Uterus (tissue), 3 donors: ENCODE measurements at regions not wholly inside any gene's neighbourhood (a gene's known extent, or its start where the extent isn't known, plus 50 kb on each side); places are given as distances from the start of the nearest gene placed in this dataset.
A peak's percentile ranks its signal among the peaks of the same experiment; 100 is the strongest.

Experiments used
- DNase-seq, 2 donors: peaks; one replicate each; pipeline ENCODE4 v3.0.0-alpha.2; 2019 to 2020
- H3K27ac ChIP-seq, 2 donors: fragments of 200-600 bp; sonication (generic); 1 replicate in 1 of 2; 2 replicates in 1 of 2; pipeline ENCODE4 v1.5.1; 2016 to 2018
- H3K27me3 ChIP-seq, 2 donors: fragments of 200-600 bp; sonication (generic); one replicate each; pipeline ENCODE4 v1.5.1; 2018 to 2019; ENCODE audit warnings: control low read depth in 1 of 2
- H3K36me3 ChIP-seq, 2 donors: fragments of 200-600 bp; sonication (generic); one replicate each; pipeline ENCODE4 v1.5.1; 2019; ENCODE audit warnings: control low read depth in 1 of 2
- H3K4me1 ChIP-seq, 2 donors: fragments of 200-600 bp; sonication (generic); one replicate each; pipeline ENCODE4 v1.5.1; 2018 to 2019; ENCODE audit warnings: control low read depth in 1 of 2
- H3K4me3 ChIP-seq, 2 donors: fragments of 200-600 bp; sonication (generic); 1 replicate in 1 of 2; 2 replicates in 1 of 2; pipeline ENCODE4 v1.5.1; 2018 to 2019; ENCODE audit warnings: mild to moderate bottlenecking in 1 of 2
- H3K9me3 ChIP-seq, 2 donors: fragments of 200-600 bp; sonication (generic); one replicate each; pipeline ENCODE4 v1.5.1; 2019; ENCODE audit warnings: control low read depth in 1 of 2
- CTCF ChIP-seq, 4 experiments: fragments of 200-600 bp in 2 of 4; fragments of 450-650 bp in 2 of 4; sonication (generic) in 2 of 4; IDR thresholded peaks; one replicate each; pipeline ENCODE4 v1.5.1; 2016 to 2019; ENCODE audit warnings: antibody characterized with exemption in 4 of 4, mild to moderate bottlenecking in 2 of 4, moderate library complexity in 1 of 4
- POLR2A ChIP-seq, 2 donors: fragments of 450-650 bp; IDR thresholded peaks; one replicate each; pipeline ENCODE4 v1.6.1; 2016; ENCODE audit warnings: antibody characterized with exemption in 2 of 2, mild to moderate bottlenecking in 1 of 2, moderate library complexity in 1 of 2
- intact Hi-C: fragments of 100-400 bp; cut with DNase I; formaldehyde crosslinking; loops from one replicate; pipeline ENCODE4 v1.15.1; 2023; ENCODE audit warnings: low total_unique reads
- donor health status: DM: yes; HTN: yes; CAD: no.

- no peak for TF ChIP-seq CTCF (IDR thresholded peaks at IDR 0.05)
- no peak for TF ChIP-seq POLR2A (IDR thresholded peaks at IDR 0.05)
- Histone ChIP-seq H3K36me3 (no peaks in the 10 kb centered on the region), H3K4me3 (no peak overlapping the region), H3K4me1 (peaks cover 4 to 6% of the 10 kb centered on the region in 2 donors), H3K27ac (peak overlapping the region in 1 of 2 donors; percentile 45), H3K27me3 (no peaks in the 10 kb centered on the region), H3K9me3 (no peaks in the 10 kb centered on the region)
- intact Hi-C loops = no loop called here
- no peak for DNase-seq
Measured at GRCh38 chr6:4322134-4322845, 186.9 kb upstream of the ECI2 start.

GRCh38 chr6:4320860-4321259 is 185.5 kb upstream of the ECI2 start:
- intact Hi-C loops = no loop called here
- no peaks in the 10 kb centered on the region for H3K27me3 ChIP-seq

GRCh38 chr6:4319981-4320683 is 184.8 kb upstream of the ECI2 start:
- TF ChIP-seq CTCF (IDR thresholded peaks at IDR 0.05) (peak in 1 of 4 experiments; percentile 10), POLR2A (IDR thresholded peaks at IDR 0.05) (no peak)
- Histone ChIP-seq H3K9me3 (no peaks in the 10 kb centered on the region), H3K36me3 (no peaks in the 10 kb centered on the region), H3K27me3 (no peaks in the 10 kb centered on the region), H3K27ac (peak overlapping the region; percentile 46 to 60), H3K4me3 (no peak overlapping the region), H3K4me1 (peaks cover 6 to 8% of the 10 kb centered on the region in 2 donors)
- intact Hi-C loops = no loop called here
- DNase-seq = peak in 1 of 2 donors; percentile 35

More at GRCh38 chr6:4320860-4321259, 185.5 kb upstream of the ECI2 start:
- no peaks in the 10 kb centered on the region for H3K36me3 ChIP-seq
- peaks cover 6 to 8% of the 10 kb centered on the region in 2 donors for H3K4me1 ChIP-seq
- peak overlapping the region; percentile 46 to 60 for H3K27ac ChIP-seq
- no peaks in the 10 kb centered on the region for H3K9me3 ChIP-seq
- DNase-seq = no peak
- no peak overlapping the region for H3K4me3 ChIP-seq
- TF ChIP-seq POLR2A (IDR thresholded peaks at IDR 0.05) = no peak
- TF ChIP-seq CTCF (IDR thresholded peaks at IDR 0.05) = no peak

DNA sequence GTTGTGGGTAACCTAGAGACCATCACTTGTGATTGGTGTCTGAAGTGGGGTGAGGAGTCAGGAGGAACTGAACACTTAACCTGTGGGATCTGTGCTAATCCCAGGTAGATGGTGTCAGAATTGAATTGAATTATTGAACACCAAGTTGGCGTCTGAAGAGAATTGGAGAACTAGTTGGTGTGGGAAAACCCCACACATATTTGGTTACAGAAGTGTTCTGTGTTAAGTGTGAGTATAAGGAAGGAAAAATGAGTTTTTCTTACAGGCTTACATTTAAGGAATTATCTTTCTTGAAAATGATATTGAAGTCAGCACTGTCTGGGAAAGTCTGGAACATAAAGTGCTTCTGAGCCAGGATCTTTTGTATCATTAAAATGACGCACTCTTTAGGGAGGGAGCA is 182.9 kb upstream of the ECI2 start:
- intact Hi-C loops = no loop called here
- peaks cover 6 to 8% of the 10 kb centered on the region in 2 donors for H3K4me1 ChIP-seq
- peak overlapping the region in 1 of 2 donors; percentile 42 for H3K27ac ChIP-seq
- no peak overlapping the region for H3K4me3 ChIP-seq
- H3K9me3 ChIP-seq = no peaks in the 10 kb centered on the region
- H3K36me3 ChIP-seq = no peaks in the 10 kb centered on the region
- TF ChIP-seq POLR2A (IDR thresholded peaks at IDR 0.05) = no peak
- TF ChIP-seq CTCF (IDR thresholded peaks at IDR 0.05) = no peak
- DNase-seq = no peak
- H3K27me3 ChIP-seq = no peaks in the 10 kb centered on the region

DNA sequence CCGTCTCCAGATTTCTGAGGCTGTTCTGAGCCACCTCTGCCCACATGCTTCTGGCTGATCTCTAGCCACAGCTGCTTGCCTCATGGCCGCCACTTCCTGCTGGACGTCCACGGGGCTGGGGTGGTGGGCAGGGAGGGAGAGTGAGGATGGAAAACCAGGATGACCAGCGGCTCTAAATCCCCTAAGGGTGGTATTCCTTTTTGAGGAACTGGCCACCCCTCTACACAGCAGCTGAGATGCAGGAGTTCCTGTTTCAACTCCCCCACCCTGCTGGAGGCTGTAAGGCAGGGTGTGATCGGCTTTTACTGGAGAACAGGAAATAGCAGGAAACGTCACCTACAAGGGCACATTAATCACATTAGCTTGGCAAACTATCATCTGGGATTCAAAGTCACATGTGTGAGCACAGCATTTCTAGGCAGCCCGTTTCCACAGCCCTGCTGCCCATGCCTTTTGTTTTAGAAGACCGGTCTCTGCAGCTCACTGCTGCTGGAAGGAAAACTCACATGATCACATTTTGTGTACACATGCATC is 181.6 kb upstream of the ECI2 start:
- peak in 1 of 2 donors; percentile 46 for DNase-seq
- intact Hi-C loops = no loop called here
- Histone ChIP-seq H3K27me3 (no peaks in the 10 kb centered on the region), H3K27ac (peak overlapping the region; percentile 39 to 42), H3K36me3 (no peaks in the 10 kb centered on the region), H3K4me1 (peaks cover 6 to 8% of the 10 kb centered on the region in 2 donors), H3K4me3 (no peak overlapping the region), H3K9me3 (peaks cover 0 to under 1% of the 10 kb centered on the region in 2 donors)
- TF ChIP-seq POLR2A (IDR thresholded peaks at IDR 0.05) (no peak), CTCF (IDR thresholded peaks at IDR 0.05) (no peak)
